ENCODE measurements at regions not wholly inside any gene's neighbourhood (a gene's known extent, or its start where the extent isn't known, plus 50 kb on each side); places are given as distances from the start of the nearest gene placed in this dataset.

DNA sequence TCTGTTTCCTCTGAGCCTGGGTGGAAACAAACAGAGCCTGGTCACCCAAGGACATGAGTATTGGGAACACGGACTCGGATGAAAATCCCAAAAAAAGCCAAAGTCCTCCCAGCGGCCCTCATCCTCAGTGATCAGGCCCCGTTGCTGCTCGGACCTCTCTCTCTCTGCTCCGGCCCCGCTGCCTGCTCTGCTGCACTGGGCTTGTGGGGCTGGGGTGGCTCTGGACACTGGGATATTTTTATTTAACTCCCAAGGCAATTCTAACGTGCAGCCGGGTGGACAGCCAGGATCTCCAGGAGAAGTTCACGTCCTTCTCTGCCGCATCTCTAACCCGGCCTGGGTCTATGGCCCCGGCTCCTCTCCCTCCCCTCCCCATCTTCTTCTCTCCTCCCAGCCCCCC is 280.9 kb upstream of the TNRC6C start:
- TF ChIP-seq CTCF (conservative IDR thresholded peaks at IDR 0.05), result no peak
- TF ChIP-seq ZFX (IDR thresholded peaks at IDR 0.05), result no peak

Measured in C4-2B (cell line).